ENCODE measurements at regions not wholly inside any gene's neighbourhood (a gene's known extent, or its start where the extent isn't known, plus 50 kb on each side); places are given as distances from the start of the nearest gene placed in this dataset.
"Not testable (repeated sequence)": the region's sequence is repeated elsewhere in the genome, so short reads cannot be mapped to it uniquely, and the experiment has no call there.

GRCh38 chr12:94844452-94844851 is 159.0 kb downstream of the NDUFA12 start:
- DNase-seq, result no peak
- Histone ChIP-seq H3K4me1 (no peaks in the 10 kb centered on the region), H3K27me3 (peaks cover 0 to 8% of the 10 kb centered on the region in 2 donors), H3K4me3 (no peak overlapping the region), H3K27ac (no peak overlapping the region), H3K36me3 (no peaks in the 10 kb centered on the region), H3K9me3 (no peaks in the 10 kb centered on the region)
- intact Hi-C loops (cut with DNase I; ENCODE audit: low total_unique reads), result no loop called here
- TF ChIP-seq, protein P1, sequence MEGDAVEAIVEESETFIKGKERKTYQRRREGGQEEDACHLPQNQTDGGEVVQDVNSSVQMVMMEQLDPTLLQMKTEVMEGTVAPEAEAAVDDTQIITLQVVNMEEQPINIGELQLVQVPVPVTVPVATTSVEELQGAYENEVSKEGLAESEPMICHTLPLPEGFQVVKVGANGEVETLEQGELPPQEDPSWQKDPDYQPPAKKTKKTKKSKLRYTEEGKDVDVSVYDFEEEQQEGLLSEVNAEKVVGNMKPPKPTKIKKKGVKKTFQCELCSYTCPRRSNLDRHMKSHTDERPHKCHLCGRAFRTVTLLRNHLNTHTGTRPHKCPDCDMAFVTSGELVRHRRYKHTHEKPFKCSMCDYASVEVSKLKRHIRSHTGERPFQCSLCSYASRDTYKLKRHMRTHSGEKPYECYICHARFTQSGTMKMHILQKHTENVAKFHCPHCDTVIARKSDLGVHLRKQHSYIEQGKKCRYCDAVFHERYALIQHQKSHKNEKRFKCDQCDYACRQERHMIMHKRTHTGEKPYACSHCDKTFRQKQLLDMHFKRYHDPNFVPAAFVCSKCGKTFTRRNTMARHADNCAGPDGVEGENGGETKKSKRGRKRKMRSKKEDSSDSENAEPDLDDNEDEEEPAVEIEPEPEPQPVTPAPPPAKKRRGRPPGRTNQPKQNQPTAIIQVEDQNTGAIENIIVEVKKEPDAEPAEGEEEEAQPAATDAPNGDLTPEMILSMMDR (IDR thresholded peaks at IDR 0.05), result no peak

- Histone ChIP-seq H3K4me3 (no peak overlapping the region), H3K9me3 (no peaks in the 10 kb centered on the region), H3K36me3 (no peaks in the 10 kb centered on the region), H3K27ac (no peak overlapping the region), H3K4me1 (no peaks in the 10 kb centered on the region), H3K27me3 (peaks cover 0 to 3% of the 10 kb centered on the region in 2 donors)
- intact Hi-C loops (cut with DNase I; ENCODE audit: low total_unique reads), result no loop called here
- TF ChIP-seq, protein P1 (IDR thresholded peaks at IDR 0.05), result no peak
- no peak for DNase-seq
Observed at GRCh38 chr12:94841904-94842610, 161.4 kb downstream of the NDUFA12 start.

- Histone ChIP-seq H3K27ac (no peak overlapping the region), H3K4me1 (no peaks in the 10 kb centered on the region), H3K4me3 (no peak overlapping the region), H3K9me3 (no peaks in the 10 kb centered on the region), H3K36me3 (no peaks in the 10 kb centered on the region), H3K27me3 (peaks cover 0 to 3% of the 10 kb centered on the region in 2 donors)
- TF ChIP-seq, protein P1 (IDR thresholded peaks at IDR 0.05), result no peak
- DNase-seq, result no peak
- intact Hi-C loops (cut with DNase I; ENCODE audit: low total_unique reads), result no loop called here
Observed at GRCh38 chr12:94841177-94841576, 162.3 kb downstream of the NDUFA12 start.

GRCh38 chr12:94839347-94839746 is 164.2 kb downstream of the NDUFA12 start:
- H3K27me3 ChIP-seq, result peaks cover 0 to 1% of the 10 kb centered on the region in 2 donors
- no peak overlapping the region for H3K4me3 ChIP-seq
- H3K27ac ChIP-seq, result no peak overlapping the region
- H3K9me3 ChIP-seq, result no peaks in the 10 kb centered on the region
- intact Hi-C loops (cut with DNase I; ENCODE audit: low total_unique reads), result no loop called here
- DNase-seq, result no peak
- no peaks in the 10 kb centered on the region for H3K4me1 ChIP-seq
- H3K36me3 ChIP-seq, result no peaks in the 10 kb centered on the region
- TF ChIP-seq, protein P1 (IDR thresholded peaks at IDR 0.05), result no peak

GRCh38 chr12:94836952-94837670 is 166.4 kb downstream of the NDUFA12 start:
- H3K27me3 ChIP-seq; DNase-seq; H3K4me1 ChIP-seq; H3K36me3 ChIP-seq; H3K9me3 ChIP-seq; H3K4me3 ChIP-seq; intact Hi-C loops (cut with DNase I; ENCODE audit: low total_unique reads); H3K27ac ChIP-seq: not testable (repeated sequence)

DNA sequence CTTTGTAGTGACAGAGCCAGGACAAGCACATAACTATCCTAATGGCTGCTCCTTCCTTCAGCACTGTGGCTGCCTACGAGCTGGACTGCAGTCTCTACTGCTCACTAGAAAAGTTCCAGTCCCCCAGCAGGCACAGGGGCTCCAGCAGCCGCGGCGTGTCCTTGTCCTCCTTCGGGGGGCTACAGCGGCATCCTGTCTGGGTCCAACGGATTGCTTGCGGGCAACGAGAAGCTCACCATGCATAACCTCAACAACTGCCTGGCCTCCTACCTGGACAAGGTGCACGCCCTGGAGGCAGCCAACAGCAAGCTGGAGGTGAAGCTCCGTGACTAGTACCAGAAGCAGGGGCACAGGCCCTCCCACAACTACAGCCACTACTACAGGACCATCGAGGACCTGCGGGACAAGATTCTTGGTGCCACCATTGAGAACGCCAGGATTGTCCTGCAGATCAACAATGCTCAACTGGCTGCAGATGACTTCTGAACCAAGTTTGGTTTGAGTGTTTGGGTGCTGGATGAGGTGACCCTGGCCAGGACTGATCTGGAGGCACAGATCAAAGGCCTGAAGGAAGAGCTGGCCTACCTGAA is 169.4 kb downstream of the NDUFA12 start:
- intact Hi-C loops (cut with DNase I; ENCODE audit: low total_unique reads), result no loop called here
- Histone ChIP-seq H3K4me3 (no peak overlapping the region), H3K4me1 (peaks cover 0 to 7% (median 0%) of the 10 kb centered on the region in 4 donors), H3K27me3 (no peaks in the 10 kb centered on the region), H3K27ac (no peak overlapping the region), H3K9me3 (no peaks in the 10 kb centered on the region), H3K36me3 (no peaks in the 10 kb centered on the region)
- TF ChIP-seq, protein P1 (IDR thresholded peaks at IDR 0.05), result no peak
- DNase-seq, result no peak

Measured in tibial artery (tissue), 4 donors.